DMS79 treated with DMSO at 0.1 percent for 48 hours (cell line): ENCODE measurements at regions not wholly inside any gene's neighbourhood (a gene's known extent, or its start where the extent isn't known, plus 50 kb on each side); places are given as distances from the start of the nearest gene placed in this dataset.
"Not testable (repeated sequence)": the region's sequence is repeated elsewhere in the genome, so short reads cannot be mapped to it uniquely, and the experiment has no call there.

Source experiments
- DNase-seq: peaks from one replicate; lab custom pipeline; 2025; lab: John Stamatoyannopoulos, UW

DNA sequence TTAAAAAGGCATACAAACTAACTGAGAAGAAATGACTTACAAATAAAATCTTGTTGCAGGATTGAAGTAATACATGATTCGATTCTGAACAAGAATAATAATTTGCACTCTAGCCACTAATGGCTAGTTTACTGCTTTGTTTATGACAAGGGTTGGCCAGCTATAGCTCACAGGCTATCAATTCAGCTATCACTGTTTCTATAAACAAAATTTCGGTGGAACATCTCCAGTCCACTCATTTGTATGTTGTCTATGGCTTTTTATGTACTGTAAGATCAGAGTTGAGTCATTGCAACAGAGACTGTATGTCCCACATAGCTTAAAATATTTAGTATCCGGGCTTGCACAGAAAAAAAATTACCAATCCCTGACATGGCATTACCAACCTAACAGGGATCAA, 543.7 kb upstream of the CNTNAP5 start:
- DNase-seq: no peak

DNA sequence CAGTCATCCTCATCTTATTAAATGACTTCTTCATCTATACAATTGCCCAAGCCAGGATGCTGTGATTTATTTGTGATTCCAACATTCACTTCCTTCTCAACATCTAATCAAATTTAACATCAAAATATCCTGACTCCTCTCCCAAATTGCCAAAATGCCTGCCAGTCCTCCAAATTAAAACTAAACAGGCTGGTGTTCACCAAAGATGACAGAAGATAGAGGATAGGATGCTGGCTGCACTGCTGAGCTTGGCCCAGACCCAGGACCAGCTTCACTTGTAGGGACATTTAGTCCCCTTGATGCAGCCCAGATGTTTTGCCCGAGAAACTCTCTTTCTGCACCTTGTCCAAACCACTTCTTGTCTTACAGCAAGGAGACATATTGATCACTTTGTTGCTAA, 540.0 kb upstream of the CNTNAP5 start:
- DNase-seq: no peak

DNA sequence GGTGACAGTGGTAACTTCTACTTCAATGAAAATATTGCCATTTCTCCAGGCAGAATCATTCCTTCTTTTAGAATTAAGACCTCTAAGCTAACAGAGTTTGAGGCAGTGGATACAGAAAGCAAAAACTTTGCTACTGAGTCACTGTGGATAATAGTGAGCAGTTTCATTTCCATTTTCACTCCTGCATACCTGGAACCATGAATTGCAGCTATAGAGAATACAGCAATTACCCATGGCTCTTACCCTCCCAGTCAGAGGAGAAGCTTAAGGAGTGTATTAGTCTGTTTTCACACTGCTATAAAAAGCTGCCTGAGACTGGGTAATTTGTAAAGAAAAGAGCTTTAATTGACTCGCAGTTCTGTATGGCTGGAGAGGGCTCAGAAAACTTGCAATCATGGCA, 531.4 kb upstream of the CNTNAP5 start:
- no peak for DNase-seq

DNA sequence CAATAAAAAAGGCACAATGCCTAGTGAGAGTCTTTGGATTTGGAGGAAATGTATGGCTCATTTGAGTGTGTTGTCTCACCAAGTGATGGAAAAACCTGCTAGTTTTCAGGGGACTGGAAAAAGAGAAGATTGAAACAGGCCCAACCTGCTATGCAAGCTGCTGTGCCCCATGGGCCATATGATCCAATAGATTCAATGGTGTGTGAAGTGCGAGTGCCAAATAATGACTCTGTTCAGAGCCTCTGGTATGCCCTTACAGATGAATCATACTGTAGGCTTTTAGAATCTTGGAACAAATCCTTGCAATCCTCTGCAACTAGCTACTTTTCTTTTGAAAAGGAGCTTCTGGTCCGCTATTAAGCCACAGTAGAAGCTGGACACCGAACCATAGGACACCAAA, 529.8 kb upstream of the CNTNAP5 start:
- no peak for DNase-seq

DNA sequence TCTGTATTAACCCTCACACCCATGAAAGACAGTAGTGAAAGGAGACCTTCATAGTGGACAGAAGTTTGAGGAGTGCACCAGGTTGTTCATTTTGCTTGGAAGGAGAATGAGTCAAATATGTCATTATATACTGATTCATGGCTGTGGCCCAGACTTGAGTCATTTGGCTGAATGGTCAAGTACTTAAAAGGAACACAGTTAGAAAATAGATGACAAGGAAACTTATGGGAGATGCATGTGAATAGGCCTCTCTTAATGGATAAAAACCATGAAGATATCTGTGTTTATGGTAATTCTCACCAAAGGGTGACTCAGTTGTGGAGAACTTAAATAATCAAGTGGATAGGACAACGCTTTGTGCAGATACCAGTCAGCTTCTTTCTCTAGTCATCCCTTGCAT, 524.7 kb upstream of the CNTNAP5 start:
- DNase-seq: no peak

DNA sequence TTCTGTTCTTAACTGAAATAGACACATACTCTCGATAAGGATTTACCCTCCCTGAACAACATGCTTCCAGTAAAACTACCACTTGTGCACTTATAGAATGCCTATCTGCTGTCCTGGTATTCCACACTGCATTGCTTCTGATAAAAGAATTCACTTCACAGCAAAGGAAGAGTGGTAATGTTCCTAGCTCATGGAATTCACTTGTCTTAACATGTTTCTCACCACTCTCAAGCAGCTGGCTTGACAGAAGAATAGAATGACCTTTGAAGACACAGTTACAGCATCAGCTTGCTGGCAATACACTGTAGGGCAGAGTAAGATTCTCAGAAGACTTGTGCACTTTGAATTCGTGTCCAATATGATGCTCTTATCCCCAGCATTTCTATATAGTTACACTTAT, 524.1 kb upstream of the CNTNAP5 start:
- no peak for DNase-seq

DNA sequence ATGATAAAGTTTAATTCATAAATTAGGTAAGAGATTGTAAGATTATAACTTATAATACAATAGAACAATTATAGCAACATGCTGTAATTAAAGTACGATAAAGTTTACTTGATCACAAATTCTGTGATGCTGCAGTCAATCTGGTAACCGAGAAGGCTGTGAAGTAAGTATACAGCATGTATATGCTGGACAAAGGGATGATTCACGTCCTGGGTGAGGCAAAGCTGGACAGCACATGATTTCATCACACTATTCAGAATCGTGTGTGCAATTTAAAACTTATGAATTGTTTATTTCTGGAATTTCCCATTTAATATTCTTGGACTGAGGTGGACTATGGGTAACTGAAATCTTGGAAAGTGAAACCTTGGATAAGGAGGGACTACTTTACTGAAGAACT, 522.2 kb upstream of the CNTNAP5 start:
- no peak for DNase-seq

DNA sequence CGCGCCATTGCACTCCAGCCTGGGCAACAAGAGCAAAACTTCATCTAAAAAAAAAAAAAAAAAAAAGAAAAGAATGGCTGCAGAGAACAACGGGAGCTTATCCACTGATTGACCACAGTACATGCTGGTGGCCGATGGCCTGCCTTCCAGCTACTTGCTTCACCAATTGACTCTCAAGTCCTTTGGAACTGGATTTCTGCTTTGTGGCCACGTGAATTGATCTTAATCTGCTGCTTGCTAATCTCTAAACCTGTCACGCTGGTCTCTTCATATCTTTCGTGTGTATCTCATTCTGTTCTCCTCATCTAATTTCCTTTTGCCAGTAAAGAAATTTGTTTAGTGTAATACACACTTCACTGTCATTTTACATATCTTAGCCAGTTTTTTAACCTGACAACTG, 512.5 kb upstream of the CNTNAP5 start:
- DNase-seq: no peak

DNA sequence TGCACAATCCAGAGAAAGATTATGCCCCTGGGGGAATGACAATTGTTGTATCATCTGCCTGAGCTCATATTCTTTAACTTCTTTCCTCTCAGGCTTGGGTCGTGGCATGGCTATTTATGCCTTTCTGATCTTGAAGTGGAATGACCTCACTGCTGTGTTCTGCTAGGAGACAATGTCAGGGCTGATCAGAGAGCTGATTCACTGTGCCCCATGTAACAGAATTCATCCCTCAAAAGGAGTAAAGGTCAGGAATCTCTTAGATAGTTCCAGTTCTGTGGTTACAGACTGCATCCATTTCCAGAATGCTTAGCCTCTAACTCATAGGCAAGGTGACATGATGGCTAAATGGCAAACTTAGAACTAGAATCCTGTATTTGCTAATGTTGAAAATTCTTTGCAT, 511.7 kb upstream of the CNTNAP5 start:
- no peak for DNase-seq

DNA sequence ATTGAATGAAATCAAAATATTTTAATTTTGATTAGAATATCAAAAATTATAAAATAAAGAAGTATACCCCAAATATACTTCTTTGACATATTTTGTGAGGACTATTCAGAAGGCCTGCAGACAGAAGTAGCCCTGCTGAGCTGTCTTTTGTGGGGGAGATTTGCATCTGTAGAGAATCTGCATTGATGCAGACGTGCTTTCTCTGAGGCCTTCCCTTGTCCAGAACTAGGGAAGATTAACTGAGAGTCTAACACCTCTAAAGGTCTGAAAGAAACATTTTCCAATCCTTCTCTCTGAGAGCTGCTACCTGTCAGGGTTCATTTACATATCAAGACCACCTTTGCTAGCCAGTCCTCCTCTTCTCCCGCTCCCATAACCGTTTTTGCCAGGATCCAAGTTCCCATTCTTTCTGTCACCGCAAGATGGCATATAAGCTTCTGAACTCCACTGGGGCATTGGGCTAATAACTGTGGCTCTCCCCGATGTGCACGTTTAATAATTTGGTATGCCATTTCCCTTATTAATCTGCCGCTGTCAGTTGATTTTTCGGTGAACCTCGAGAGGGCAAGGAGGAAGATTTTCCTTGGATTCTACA, 510.4 kb upstream of the CNTNAP5 start:
- DNase-seq: no peak

DNA sequence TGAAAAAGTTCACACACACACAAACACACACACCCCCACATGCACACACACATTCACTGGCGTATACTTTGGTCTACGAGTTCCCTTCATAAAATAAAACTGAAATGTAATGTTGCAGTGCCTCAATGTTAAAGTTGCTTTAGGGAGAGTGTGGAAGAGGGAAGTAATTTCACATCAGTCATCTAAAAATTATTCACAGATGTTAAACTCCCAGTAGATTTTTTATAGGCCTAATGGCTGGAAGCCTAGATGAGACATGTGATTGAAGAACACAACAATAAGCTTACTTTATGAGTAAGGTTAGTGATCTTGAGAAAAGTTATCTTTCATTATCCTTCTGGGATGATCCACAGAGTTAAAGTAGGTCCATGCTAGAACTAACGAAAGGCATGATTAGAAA, 506.7 kb upstream of the CNTNAP5 start:
- DNase-seq: no peak

DNA sequence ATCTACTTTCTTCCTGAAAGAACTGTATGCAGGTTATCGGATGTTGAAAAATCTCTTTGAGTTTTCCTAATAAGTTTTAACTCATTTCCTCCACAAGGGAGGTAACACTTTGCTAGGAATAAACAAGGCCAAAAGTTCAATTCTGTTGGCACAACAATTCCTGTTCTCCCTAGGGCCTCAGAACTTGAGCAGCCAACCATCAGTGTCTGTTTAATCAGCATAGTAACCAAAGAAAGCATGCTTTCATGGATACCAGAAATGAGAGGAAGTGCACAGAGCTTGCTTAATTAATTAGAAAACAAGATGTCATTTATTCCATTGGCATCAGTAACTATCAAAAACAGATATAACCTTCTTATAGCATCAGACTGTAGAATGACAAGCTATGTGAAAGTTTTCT, 503.2 kb upstream of the CNTNAP5 start:
- no peak for DNase-seq

DNA sequence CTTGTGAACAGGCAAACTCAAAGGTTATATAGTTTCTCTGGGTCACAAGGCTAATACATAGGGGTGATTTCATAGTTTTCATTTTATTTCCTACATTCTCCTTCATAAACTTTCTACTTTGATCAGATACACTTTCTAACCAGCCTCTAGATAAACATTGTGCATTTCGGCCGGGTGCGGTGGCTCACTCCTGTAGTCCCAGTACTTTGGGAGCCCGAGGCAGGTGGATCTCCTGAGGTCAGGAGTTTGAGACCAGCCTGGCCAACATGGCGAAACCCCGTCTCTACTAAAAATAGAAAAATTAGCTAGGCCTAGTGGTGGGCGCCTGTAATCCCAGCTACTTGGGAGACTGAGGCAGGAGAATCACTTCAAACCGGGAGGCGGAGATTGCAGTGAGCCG, 502.6 kb upstream of the CNTNAP5 start:
- DNase-seq: not testable (repeated sequence)

DNA sequence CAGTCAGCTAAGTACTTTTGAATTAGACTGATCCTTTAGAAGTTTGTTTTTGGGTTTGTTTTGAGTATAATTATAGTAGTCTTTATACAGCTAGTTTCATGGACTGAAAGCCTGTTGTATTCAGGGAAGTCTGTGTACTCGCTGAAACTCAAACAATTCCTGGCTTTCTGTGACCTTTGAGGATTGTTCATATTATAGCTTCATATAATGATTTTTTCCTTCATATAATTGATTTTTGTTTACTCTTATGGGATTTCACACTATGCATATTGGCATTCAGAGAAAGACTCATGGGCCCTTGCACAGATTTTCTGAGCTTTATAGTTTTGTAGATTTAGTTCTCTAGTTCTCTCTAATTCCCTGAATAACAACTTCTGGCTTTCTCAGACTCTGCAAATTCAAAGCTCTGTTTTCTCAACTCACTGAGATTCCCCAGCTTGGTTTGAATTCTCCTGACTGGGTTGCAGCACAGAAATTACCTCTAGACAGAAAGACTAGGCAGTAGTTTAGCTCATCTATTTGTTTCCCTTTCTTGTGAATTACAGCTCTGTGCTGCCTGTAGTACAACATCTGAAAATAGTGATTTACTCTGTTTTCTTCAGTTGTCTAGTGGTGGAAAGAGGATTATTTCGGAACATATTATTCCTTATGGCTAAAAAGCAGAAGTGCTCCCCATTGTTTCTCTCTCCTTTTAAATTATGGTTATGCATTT, 495.9 kb upstream of the CNTNAP5 start:
- no peak for DNase-seq

DNA sequence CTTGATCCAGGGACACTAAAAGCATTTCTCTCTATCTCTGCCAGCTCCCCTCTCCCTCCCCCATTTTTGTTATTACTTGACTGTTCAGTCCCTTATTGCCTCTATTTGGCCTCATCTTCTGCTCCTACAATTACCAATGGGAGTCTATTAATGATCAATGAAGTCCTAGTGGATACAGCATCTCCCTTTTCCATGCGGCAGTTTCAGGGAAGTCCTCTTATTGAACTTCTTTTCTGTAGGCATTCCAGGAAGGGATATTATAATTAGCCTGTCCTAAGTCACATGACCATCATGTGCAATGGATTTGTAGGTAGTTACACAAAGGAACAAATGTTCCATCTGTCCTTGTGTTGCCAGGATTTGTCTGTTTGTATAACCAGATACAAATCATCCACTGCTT, 495.1 kb upstream of the CNTNAP5 start:
- no peak for DNase-seq

DNA sequence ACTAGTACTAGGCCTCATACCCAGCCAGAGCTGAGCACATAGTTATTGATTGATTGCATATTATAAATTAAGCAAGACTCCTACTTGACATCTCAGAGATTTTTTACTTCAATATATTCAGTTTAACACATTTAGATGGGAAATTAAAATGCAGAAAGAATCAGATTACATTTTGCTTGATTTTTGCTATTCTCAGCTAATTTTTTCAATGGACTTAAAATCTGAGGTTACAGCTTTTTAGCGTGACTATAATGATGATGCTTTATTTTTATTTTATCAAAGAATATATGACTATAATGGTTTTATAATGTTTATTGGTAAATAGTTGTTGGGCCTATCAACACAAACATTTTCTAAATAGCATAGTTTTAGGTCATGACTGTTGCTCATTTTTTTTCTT, 493.0 kb upstream of the CNTNAP5 start:
- no peak for DNase-seq

DNA sequence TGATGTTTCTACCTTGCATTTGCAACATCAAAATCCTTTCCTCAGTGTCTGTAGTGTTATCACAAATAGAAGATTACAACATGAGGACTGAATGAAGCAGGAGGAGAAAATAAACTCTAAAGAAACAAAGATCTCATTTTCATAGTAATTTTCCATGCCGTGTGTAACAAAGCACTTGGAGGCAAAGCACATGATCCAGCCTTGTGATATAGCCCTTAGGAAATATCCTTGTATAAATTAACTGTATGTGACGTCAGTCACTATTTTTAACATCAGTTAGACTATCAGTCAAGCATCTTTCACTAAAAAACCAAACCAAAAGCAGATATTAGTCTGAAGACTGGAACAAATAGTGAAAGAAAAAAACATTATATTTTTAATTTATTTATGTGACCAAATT, 492.1 kb upstream of the CNTNAP5 start:
- no peak for DNase-seq

DNA sequence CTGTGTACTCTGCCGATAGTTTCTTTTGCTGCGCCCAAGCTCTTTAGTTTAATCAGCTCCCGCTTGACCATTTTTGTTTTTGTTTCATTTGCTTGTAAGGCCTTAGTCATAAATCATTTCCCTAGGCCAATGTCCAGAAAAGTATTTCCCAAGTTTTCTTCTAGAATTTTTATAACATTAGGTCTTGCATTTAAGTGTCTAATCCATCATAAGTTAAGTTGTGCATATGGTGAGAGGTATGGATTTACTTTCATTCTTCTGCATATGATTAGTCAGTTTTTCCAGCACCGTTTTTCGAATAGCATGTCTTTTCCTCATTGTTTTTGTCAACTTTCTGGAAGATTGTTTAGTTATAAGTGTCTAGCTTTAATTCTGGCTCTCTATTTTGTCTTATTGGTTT, 484.8 kb upstream of the CNTNAP5 start:
- DNase-seq: no peak

DNA sequence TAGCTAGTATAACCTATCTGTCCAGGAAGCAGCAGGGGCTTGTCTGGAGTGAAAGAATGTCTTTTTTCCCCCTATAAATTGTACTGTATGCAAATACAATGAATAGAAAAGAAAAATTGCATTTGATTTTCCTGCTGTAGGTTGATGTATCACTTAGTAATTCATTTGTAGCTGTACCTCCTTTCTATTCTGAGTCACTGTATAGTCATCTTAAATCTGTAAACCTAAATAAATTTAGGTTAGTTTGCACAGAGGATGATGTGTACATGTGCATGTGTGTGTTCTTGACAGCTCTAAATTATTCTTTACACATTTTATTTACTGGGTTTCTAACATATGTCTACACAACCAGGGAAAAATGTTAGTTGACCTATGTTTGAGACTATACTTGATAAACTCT, 478.7 kb upstream of the CNTNAP5 start:
- no peak for DNase-seq

DNA sequence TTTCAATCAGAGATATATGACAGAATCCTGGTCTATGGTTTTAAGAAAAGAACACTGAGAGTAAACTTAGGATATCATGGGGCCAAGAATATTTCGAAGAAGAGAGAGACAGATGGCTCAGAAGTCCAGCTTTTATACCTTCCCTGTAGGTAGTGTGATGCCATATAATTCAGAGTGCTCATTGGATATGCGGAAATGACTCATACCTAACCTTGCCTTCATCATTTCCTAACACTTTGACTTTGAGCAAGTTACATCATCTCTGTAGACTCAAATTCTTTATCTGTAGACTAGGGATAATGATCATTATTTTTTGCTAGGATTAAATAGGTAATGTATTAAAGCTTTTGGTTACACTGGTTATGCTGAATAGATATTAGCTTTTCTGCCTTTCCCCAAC, 461.6 kb upstream of the CNTNAP5 start:
- DNase-seq: no peak

DNA sequence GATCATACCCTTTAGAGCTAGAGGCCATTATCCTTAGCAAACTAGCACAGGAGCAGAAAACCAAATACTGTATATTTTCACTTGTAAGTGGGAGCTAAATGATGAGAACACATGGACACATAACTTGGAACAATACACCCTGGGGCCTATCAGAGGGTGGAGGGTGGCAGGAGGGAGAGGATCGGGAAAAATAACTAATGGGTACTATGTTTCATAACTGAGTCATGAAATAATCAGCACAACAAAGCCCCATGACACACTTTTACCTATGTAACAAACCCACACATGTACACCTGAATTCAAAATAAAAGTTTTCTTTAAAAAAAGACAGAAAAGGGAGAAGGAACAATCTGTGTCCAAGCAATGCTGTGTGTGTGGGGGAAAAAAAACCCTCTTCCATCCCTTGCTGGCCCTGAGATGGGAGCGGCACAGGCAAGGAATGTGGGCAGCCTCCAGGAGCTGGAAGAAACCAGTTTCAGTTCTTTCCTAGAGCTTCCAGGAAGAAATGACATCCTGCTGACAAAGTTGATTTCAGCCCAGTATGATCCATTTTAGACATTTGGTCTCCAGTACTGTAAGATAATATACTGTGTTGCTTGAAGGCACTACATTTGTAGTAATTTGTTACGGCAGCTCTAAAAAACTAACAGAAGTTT, 458.7 kb upstream of the CNTNAP5 start:
- DNase-seq: no peak

DNA sequence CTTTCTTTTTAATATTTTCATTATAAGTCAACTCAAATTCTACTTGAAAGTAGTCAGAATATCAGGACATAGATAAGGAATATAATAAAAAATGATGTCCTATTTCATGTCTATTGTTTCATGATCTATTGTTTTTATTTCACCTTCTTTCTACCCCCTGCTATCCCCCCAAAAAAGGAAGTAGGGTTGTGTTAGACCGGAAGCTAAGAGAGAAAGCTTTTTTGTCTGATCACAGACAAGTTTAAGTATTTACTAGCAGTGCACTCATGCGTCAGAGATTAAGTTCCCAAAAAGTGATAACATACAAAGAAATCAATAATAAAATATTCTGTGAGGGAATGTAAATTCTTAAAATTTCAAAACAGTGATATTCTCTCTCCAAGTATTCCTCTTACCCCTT, 447.1 kb upstream of the CNTNAP5 start:
- no peak for DNase-seq

DNA sequence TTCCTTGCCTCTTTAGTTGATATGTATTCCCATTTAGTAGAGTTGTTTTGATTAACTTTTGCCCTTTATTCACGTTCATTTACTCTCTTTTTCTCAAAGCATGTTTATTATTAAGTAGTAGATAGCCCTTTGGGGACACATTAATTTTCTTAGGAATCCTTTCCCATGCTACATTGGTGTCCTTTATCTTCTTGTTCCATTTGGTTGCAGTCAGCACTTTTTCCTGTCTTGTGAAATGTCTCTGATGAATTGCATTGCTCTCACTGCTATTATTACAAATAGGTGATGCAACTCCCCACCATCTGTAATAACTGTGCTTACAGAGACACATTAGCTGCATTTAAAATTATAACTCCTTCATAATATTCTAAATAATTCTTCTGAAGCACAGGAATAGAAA, 428.5 kb upstream of the CNTNAP5 start:
- no peak for DNase-seq

DNA sequence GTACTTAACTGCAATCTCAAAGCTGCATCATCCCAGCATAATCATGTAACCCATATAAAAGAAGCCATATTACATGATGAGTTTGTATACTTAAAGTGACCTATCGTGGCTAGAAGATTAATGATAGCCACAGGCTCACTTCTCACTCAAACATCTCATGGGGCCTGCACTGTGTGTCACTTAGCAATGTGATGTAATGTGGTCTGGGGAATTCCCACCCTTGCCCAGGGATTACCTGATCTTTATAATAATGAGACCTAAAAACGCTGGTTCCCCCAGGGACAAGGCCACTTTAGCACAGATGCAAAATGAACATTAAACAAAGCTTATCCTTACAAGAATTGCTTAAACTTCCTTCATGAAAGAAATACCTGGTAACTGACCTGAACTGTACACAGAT, 427.1 kb upstream of the CNTNAP5 start:
- DNase-seq: no peak
